ENCODE measurements at regions not wholly inside any gene's neighbourhood (a gene's known extent, or its start where the extent isn't known, plus 50 kb on each side); places are given as distances from the start of the nearest gene placed in this dataset. TPM values are rescaled to one million over a fixed set of nuclear protein-coding genes. Genes with fewer than 3 reads are reported as not detected.

- H4K20me1 ChIP-seq (ENCODE audit: low read depth): no peaks in the 10 kb centered on the region
- H3K27me3 Mint-ChIP-seq (ENCODE audit: insufficient read depth, low read depth): no peaks in the 10 kb centered on the region
- no peak overlapping the region for H3K27ac ChIP-seq
- H3K9me3 ChIP-seq (ENCODE audit: low read depth): no peaks in the 10 kb centered on the region
- no peak overlapping the region for H3K4me2 ChIP-seq
- no peaks in the 10 kb centered on the region for H3F3A ChIP-seq (ENCODE audit: low read depth)
- no peak for TF ChIP-seq EZH2 (IDR thresholded peaks at IDR 0.05)
- no peak for TF ChIP-seq CTCF (IDR thresholded peaks at IDR 0.05)
- TF ChIP-seq EZH2phosphoT487 (IDR thresholded peaks at IDR 0.05): no peak
- H2AFZ ChIP-seq (replicated peaks): no peak overlapping the region
- no peak overlapping the region for H3K4me3 Mint-ChIP-seq
- no peaks in the 10 kb centered on the region for H3K9me3 Mint-ChIP-seq
- no peaks in the 10 kb centered on the region for H3K79me2 ChIP-seq (ENCODE audit: low read depth)
- no peaks in the 10 kb centered on the region for H3K27me3 ChIP-seq
- no peak overlapping the region for H3K27ac Mint-ChIP-seq
- H3K4me1 ChIP-seq: no peaks in the 10 kb centered on the region
- H3K4me1 Mint-ChIP-seq: no peaks in the 10 kb centered on the region
- no peak overlapping the region for H3K4me3 ChIP-seq
- H3K9ac ChIP-seq: no peak overlapping the region
- DNase-seq (ENCODE audit: low spot score): no peak
- no peaks in the 10 kb centered on the region for H3K36me3 Mint-ChIP-seq
- no peaks in the 10 kb centered on the region for H3K36me3 ChIP-seq
These were observed 62.1 kb upstream of the RGS17 start for GRCh38 chr6:153192943-153193885.

GRCh38 chr6:153183925-153184324 is 52.8 kb upstream of the RGS17 start:
- Histone ChIP-seq H3K4me1 (no peaks in the 10 kb centered on the region), H2AFZ (replicated peaks) (no peak overlapping the region), H3F3A (ENCODE audit: low read depth) (no peaks in the 10 kb centered on the region), H3K9ac (no peak overlapping the region), H4K20me1 (ENCODE audit: low read depth) (no peaks in the 10 kb centered on the region), H3K27me3 (no peaks in the 10 kb centered on the region), H3K79me2 (ENCODE audit: low read depth) (no peaks in the 10 kb centered on the region), H3K27ac (no peak overlapping the region), H3K4me3 (no peak overlapping the region), H3K4me2 (no peak overlapping the region), H3K9me3 (ENCODE audit: low read depth) (no peaks in the 10 kb centered on the region), H3K36me3 (peaks cover 5% of the 10 kb centered on the region)
- Mint-ChIP-seq H3K4me1 (peaks cover 6% of the 10 kb centered on the region), H3K4me3 (no peak overlapping the region), H3K9me3 (peaks cover 7% of the 10 kb centered on the region), H3K27me3 (ENCODE audit: insufficient read depth, low read depth) (peaks cover 3% of the 10 kb centered on the region), H3K36me3 (no peaks in the 10 kb centered on the region), H3K27ac (no peak overlapping the region)
- TF ChIP-seq CTCF (IDR thresholded peaks at IDR 0.05): no peak
- DNase-seq (ENCODE audit: low spot score): no peak

Small RNA genes lying in the stretch of these regions (small RNA-seq; reads per million reads assigned to genes)
- gene AL603908.1 (not detected), gene MTND3P20 (not detected), gene MTND4LP20 (not detected), gene RNA5SP225 (not detected), gene RNU6-896P (not detected)

Measured in neural progenitor cell (in vitro differentiated cells).